ENCODE measurements at regions not wholly inside any gene's neighbourhood (a gene's known extent, or its start where the extent isn't known, plus 50 kb on each side); places are given as distances from the start of the nearest gene placed in this dataset.

DNA sequence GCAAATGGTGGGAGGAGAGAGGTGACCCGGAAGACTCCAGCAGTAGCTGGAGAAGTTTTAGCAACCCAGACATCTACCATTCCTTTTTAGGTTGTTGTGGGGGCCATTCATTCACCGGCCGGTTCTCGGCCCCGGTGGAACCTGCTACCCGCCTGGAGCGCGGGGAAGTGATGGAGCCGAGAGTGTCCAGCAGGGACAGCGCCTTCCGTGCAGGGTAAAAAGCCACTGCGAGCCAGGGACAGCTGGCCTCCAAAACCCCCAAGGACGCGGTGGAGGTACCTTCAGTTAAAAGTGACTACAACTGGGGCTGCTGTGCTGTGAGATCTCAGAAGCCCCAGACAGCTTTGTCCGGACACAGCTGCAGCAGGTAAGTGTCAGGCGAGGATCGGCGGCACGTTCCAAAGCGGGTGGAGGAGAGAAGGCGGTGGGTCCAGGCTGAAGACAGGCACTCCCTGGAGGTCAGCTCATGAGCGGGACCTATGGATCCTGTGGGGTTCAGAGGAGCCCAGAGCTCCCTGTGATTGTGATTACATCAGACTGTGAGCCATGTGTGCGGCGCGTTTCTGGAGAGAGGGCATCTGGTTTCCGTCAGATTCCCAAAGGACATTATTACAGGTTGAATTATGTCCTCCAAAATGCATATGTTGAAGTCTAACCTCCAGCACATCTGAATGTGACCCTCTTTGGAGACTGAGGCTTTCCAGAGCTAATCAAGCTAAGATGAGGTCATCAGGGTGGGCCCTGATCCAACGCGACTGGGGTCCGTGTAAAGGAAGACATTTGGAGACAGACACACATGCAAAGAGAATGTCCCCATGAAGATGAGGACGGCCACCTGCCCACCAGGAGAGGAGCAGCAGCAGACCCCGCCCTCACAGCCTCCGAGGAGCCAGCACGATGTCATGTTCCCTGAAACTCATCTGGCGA is 276.3 kb downstream of the EIPR1 start:
- H3K4me3 ChIP-seq (ENCODE audit: low read depth, low read length): no peak overlapping the region

DNA sequence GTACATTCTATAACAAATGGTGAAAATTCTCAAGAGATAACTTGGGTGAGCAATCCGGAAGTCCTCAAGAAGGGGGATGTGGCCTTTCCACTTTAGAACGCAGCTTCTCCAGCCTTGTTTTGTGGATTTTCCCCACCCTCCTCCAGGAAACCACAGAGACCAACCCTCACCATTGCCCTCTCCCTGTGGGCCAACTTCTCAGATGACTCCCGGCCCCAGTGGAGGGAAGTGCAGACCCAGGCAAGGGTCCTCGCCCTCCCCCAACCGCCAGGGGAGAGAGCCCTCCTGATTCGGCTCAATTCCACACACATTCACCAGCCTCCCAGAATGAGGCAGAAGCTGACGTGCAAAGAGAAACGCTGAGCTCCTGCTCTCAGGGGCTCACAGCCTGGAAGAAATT is 277.2 kb downstream of the EIPR1 start:
- no peak overlapping the region for H3K4me3 ChIP-seq (ENCODE audit: low read depth, low read length)

DNA sequence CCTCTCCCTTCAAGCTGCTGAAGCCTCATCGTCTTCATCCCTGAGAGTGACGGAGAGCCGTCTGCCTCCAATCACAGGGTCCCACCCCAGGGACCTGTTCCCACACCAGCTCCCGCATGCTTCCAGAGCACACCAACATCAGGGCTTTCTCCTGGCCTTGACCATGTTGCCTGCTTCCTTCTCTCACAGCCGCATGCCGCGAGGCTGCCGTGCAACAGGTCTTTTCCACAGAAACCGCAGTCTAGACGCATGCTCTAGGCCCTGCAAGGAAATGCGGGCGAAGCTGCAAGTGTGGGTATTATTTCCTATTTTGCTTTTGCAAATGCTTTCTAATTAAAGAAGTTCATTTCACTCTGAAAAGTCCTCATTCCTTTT is 277.8 kb downstream of the EIPR1 start:
- no peak overlapping the region for H3K4me3 ChIP-seq (ENCODE audit: low read depth, low read length)

DNA sequence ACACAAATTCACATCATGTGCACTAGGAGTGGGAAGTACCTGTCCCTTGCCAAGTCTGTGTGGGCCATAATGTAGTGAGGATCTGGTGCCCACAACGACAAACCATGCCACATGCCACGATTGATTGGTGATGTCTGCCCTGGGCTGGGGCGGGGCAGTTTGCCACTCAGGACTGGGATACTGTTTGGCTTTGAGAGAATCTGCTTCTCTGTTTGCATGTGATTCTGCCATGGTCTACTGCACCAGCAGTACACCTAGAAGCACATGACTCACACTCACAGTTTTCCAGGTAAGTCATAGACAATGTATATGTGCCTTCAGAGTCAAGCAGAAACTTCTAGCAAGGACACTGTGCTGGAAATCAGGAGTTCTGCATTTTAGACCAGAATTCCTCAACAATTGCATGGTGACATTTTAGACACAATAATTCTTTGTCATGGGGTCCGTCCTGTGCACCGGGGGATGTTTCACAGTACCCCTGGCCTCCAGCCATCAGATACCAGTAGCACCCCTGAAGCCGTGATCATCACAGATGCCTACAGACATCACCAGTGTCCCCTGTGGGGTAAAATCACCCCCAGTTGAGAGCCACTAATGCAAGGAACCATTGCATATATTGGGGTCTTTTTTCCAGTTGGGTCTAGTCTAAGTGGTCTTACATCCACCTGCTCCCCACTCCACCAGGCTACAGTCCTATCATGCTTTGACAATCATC is 278.3 kb downstream of the EIPR1 start:
- no peak overlapping the region for H3K4me3 ChIP-seq (ENCODE audit: low read depth, low read length)

DNA sequence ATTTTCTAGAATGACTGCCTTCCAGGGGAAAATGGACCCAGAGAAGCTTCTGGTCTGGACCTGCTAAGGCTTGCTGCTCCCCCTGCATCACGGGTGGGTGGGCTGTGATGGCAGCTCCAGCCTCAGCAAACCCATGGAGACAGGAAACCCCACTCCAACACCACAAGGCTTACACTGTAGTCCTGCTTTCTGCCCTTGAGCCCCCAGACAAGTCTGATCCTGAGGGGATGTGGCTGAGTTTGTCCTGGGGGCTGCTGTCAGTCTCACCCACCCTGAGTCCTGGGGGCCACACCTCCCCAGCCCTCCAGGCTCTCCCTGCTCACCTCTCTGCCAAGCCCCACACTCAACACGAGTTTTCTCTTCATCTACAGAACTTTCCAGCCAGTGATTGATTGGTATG is 279.4 kb downstream of the EIPR1 start:
- H3K4me3 ChIP-seq (ENCODE audit: low read depth, low read length): no peak overlapping the region

DNA sequence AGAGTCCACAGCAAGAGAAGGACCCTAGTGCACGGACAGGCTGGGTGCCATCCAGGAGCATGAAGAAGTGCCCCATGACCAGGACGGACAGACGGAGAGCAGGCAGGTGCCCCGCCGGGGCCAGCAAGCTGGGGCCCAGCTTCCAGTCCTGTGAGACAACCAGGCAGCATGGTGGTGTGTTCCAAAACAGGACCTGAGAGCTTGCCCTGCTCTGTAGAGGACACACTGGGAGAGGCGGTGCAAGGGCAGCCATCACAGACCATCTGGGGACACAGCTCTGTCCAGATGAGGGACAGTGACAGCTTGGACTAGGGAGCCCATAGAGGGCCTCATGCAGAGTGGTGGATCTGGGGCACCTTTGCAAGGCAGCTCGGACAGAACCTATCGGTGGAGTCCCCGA is 279.8 kb downstream of the EIPR1 start:
- H3K4me3 ChIP-seq (ENCODE audit: low read depth, low read length): no peak overlapping the region

DNA sequence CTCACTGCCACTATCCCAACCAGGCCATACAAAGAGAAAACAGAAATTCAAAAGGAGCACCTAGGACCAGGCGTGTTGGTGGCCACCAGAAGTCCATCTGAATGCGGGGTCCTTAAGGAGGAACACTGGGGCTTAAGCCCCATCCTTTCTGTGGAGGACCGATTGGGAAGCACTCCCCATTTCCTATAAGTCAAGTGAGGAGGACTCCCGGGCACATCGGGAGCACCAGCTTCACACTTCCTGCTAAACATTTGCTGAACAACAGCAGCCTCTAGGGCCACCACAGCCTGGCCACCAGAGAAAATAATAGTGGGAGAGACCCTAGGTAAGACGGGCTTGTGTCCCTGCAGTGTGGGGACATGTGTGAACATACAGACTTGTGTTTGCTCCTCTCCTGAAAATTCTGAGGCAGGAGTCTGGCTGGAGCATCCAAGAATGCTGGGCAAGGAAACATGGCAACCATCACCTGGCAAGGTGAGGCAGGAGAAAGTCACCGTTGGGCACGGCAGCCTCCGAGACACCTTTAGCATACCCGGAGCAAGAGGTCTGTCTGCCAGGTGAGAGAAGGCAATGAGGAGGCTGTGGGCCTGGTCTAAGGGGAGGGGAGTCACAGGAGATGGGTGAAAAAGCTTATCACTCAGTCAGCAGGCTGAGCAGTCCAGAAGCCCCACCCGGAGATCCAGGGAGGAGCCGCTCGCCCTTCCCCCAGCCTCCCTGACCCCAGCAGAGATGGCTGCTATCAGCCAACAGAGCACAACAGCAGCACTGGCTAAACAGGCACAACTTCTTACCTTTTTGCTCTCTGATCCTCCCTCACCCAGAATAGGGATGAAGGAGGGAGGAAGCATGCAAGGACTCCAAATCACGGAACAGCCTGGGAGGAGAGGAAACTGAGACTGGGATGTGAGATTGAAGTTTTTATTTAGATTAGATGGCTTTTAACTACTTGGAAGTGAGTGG is 282.3 kb downstream of the EIPR1 start:
- no peak overlapping the region for H3K4me3 ChIP-seq (ENCODE audit: low read depth, low read length)

DNA sequence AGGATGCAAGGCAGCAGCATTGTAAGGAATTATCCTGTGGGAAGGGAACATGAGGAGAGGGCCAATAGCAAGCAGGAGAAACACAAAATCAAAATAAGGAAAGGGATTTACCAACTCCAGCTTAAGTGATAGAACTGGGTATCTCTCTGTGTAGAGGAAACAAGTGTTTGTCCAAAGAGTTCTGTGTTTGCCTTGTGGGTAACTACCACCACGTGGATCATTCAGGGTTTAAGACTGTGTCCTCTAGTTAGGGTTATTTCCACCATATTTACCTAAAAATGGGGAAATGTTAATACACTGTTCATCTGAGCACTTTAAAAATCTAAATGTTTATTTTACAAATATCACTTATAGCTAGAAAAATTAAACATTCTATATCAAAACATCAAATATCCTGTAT is 283.3 kb downstream of the EIPR1 start:
- H3K4me3 ChIP-seq (ENCODE audit: low read depth, low read length): no peak overlapping the region

DNA sequence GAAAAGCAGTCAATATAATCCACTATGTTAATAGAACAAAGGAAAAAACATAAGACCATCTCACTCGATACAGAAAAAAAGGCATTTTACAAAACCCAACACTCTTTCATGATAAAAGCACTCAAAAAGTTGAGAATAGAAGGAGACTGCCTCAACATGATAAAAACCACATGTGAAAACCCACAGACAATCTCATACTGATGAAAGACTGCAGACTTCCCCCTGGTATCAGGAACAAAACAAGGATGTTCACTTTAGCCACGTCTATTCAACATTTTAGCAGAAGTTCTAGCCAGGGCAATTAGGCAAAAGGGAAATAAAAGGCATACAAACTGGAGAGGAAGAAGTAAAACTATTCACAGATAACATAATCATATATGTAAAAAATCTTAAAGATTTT is 285.9 kb downstream of the EIPR1 start:
- no peak overlapping the region for H3K4me3 ChIP-seq (ENCODE audit: low read depth, low read length)

DNA sequence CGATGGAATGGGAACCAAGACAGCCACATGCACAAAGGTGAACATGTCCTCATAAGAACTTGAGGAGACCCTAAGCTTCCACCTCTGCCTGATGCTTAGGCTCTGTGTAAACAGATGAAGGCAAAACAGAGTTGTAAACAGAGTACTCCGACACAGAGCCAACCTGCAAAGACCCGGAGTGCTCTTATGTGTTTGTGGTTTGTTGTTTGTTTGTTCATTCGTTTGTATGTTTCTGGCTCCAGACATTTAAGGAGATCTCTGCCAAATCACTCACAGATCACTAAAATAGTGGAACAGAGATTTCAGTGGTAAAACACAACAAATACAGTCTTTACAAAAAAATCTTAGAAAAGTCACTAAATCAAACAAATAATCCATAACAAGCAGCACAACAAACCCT is 294.9 kb downstream of the EIPR1 start:
- H3K4me3 ChIP-seq (ENCODE audit: low read depth, low read length): no peak overlapping the region

DNA sequence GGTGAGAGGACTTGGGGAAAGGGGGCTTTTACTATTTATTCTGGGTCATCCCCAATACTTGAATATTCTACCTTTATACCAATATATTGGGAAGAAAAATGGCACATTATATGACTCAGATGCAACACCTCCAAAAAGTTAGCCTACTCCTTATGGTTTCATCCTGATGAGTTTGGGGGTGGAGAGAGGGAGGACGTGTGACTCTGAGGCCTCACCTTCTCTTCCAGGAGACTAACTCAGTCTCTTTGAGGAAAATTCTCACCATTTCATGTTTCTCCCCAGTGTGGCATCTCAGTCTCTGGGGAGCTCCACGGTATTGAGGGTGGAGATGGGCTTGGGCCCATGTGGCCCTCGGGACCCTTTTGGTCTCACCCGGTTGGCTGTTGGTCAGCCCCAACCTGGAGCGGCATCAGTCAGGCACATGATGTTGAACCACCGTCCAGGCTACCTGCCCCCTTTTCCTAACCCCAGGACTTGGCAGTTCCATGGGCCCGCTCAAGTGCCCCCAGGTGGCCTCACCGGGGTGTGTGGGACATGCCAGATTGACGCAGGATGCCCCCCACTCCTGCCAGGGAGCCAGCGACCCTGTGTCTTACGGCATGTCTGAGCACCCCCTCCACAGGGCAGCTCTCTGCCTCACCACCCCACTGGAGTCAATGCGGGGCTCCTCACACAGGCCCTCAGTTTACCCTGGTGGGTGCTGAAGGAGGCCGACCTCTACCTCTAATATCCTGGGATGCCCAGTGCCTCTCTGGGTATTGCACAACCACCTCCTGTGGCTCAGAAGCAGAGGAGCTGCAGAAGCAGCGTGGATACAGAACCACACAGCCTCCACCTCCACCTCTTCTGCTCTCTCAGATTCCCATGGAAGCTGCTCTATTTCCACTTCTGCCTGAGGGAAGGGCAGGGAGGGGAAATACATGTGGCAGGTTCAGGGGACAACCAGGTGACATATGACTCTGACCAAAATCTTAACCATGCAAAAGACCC is 297.4 kb downstream of the EIPR1 start:
- H3K4me3 ChIP-seq (ENCODE audit: low read depth, low read length): no peak overlapping the region

DNA sequence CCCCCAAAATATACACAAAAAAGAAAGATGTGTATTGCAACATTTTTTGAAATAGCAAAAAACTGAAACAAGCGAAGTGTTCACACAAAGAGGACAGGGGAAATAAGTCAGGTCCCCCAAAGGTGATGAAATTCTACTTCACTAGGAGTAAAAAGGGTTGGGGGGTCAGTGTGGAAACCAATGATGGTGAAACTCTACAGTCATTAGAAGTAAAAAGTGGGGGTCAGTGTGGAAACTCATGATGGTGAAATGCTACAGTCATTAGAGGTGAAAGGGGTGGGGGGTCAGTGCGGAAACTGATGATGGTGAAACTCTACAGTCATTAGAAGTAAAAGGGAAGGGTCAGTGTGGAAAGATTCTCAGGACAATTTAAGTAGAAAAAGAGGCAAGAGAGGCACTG is 298.2 kb downstream of the EIPR1 start:
- no peak overlapping the region for H3K4me3 ChIP-seq (ENCODE audit: low read depth, low read length)

DNA sequence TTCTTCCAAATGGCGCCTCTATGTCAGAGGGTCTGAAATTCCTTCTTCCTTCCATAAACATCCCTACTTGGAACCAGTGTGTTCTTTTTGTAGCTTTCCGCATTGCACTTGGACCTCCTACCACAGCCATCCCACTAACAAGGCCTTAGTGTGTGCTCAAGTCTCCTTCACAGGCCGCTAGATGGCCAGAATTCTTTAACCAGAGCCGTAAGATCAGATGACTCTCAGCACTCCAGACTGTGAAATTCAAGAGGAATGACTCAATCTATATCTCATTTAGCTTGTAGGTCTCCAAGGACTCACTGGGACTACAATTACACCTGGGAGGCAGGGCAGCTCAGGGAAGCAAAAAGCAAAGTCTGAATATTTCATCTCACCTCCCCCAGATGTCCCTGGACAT is 298.9 kb downstream of the EIPR1 start:
- no peak overlapping the region for H3K4me3 ChIP-seq (ENCODE audit: low read depth, low read length)

DNA sequence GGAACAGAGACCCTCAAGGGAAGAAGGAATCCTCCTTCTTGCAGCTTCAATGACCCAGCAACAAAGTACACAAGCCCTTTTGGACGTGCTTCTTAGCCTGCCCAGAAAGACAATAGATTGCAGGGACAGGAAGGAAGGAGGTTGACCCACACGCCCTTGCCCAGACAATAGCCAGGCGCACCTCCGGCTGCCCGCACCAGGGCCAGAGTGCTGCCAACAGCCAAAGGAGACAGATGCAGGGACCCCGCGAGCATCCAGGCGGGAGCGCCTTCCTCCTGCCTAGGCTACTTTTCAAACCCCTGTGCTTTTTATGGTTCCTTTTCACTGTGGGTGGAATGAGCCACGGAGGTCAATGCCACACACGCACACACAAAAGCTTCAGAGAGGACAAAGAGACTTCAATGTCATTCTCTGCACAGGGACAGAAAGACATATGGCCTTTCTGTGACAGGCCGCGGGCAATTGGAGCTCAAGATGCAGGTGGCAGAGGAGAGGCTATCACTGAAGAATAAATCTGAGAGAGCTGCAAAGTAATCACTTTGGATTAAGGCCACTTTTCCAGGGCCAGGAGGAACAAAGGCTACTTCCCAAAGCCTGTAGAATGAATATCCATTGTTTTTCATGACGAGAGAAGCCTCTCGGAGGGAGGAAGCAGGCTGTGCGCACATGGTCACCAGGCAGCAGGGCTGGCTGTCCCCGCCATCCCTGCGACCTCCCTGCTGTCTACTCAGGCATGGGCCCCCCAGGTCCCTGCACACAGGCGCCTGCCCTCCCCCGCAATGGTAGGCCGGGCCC is 300.6 kb downstream of the EIPR1 start:
- H3K4me3 ChIP-seq (ENCODE audit: low read depth, low read length): no peak overlapping the region

DNA sequence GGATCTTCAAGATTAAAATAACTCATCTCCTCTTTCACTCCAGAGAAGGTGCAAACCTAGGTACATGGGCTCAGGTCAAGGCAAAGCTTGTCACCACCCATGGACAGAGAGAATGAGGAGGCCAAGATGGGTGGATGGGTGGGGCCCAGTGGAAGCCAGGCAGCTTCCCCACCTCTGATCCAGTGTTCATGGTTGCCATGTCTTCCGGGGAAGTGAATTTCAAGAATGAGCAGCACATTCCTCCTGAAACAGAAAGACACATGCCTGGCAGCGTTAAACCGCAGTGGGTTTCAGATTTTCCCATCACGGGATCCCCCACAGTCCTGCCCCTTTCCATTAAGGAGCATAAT is 301.7 kb downstream of the EIPR1 start:
- H3K4me3 ChIP-seq (ENCODE audit: low read depth, low read length): no peak overlapping the region

DNA sequence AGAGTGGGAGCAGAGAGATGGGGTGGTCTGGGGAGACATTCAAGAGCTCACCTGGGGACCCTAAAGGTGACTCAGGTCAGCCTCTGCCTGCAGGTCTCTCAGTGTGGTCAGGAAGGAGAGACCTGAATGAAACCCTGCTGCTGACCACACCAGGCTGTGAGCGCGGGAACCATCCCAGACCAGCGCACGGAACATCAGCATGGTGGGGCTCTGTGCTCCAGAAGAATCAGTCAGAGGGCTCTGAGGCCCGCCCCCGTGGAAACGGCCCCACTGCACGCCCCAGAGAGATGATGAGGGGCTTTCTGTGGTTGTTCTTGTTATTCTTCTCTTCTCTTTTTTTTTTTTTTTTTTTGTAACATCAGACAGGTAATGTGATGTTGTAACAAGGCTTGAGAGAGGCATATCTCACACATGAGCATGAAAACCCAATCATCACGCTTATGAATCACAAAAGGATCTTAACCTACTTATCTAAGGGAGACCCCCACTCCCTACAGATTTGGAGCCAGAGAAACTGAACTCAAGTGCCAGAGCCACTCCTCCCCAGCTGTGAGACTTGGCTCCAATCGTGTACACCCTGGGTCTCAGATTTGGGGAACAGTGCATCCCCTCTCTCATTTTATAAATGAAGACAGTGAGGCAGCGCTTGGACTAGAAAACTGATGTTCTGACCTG is 302.2 kb downstream of the EIPR1 start:
- no peak overlapping the region for H3K4me3 ChIP-seq (ENCODE audit: low read depth, low read length)

DNA sequence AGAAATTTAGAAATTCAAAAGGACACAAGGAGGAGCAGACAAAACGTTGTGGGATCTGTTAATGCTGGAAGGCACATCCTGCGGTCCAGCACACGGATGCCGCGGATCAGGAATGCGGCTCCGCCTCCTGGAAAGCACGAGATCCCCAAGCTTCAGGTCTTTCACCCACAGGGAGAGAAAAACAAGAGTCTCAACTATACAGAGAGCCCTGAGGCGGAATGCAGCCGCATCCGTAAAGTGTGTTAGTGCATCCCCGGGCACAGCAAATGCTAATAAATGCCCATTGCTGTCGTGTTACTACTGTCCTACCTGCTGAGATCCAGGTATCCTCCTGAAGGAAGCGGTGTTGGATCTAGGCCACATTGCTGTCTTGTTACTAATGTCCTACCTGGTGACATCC is 303.9 kb downstream of the EIPR1 start:
- H3K4me3 ChIP-seq (ENCODE audit: low read depth, low read length): no peak overlapping the region

DNA sequence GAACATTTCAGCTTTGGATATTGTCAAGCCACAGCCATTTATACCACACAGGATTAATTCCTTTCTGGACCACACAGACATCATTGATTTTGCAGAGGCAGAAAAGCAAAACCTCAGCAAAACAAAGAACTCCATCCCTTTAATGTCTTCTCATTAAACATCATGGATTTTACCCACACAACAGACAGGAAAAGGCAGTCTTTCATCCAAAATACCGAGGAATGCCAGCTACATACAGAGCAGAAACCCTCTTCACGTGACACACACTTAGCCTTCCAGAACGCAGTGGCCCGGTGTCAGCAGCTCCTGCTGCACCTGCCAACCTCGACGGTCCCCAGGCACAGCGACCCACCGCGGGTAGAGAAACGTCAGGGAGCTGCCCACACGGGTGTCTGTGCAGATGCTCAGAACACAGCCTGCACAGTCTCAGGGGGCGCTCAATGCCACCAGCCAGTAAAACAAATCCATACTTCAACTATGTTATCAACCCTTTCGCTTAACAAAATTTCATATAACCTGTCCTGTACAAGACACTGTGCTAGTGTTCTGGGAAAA is 304.5 kb downstream of the EIPR1 start:
- no peak overlapping the region for H3K4me3 ChIP-seq (ENCODE audit: low read depth, low read length)

All from iPS-11a (cell line).